GM12878 (cell line): ENCODE measurements at regions not wholly inside any gene's neighbourhood (a gene's known extent, or its start where the extent isn't known, plus 50 kb on each side); places are given as distances from the start of the nearest gene placed in this dataset.

ENCODE experiments used
- ATAC-seq: fragments of 200-7000 bp; cut with Tn5 transposase; 3 replicates; pipeline ENCODE4 v1.9.1; 2020; ENCODE audit warnings: mild to moderate bottlenecking, moderate library complexity
- BruUV-seq: library from RNA; stranded (reverse); fragments of 400-500 nt; replicated peaks from 2 replicates; lab custom pipeline; 2021; lab: Mats Ljungman, UMichigan
- CTCF ChIA-PET: fragments of 300-600 bp; sonication (Branson Sonifier 250); formaldehyde crosslinking; extraction: SDS; loops from one replicate; lab custom pipeline; 2021; ENCODE audit warnings: inconsistent platforms; lab: Yijun Ruan, JAX
- POLR2A ChIA-PET: fragments of 350-600 bp; formaldehyde crosslinking; extraction: SDS; loops from one replicate; lab custom pipeline; 2021; ENCODE audit warnings: inconsistent platforms; lab: Charles Lee
- RAD21 ChIA-PET: fragments of 300-600 bp; sonication (Branson Sonifier 250); formaldehyde crosslinking; loops from one replicate; lab custom pipeline; 2023; ENCODE audit warnings: antibody characterized with exemption; ENCODE audit not compliant: unreplicated experiment; lab: Charles Lee
- SMC1A ChIA-PET: fragments of 300-600 bp; sonication (Branson Sonifier 250); formaldehyde crosslinking; loops from one replicate; lab custom pipeline; 2023; ENCODE audit not compliant: unreplicated experiment, uncharacterized antibody; lab: Charles Lee
- DNase-seq: peaks from one replicate; pipeline ENCODE4 v3.0.0-alpha.2; 2011; ENCODE audit warnings: low read depth, low spot score
- FAIRE-seq: peaks from 3 replicates; lab custom pipeline; 2011; peaks lifted over from hg19 to GRCh38; lab: Jason Lieb, UNC
- H2AFZ ChIP-seq: 2 replicates; pipeline ENCODE4 v1.6.0; 2011; ENCODE audit warnings: low read depth, low read length, control low read depth; ENCODE audit not compliant: control insufficient read depth
- H3K27ac ChIP-seq: 2 replicates; pipeline ENCODE4 v1.5.1; 2011; ENCODE audit warnings: control low read depth; ENCODE audit not compliant: control insufficient read depth, insufficient read depth
- H3K27me3 ChIP-seq, 2 experiments: replicated peaks in 1 of 2; 2 replicates each; pipeline versions ENCODE4 v1.6.0 to v1.6.1; 2011; ENCODE audit warnings: low read length in 1 of 2; ENCODE audit not compliant: control insufficient read depth in 2 of 2, insufficient read depth in 2 of 2
- H3K36me3 ChIP-seq, 2 experiments: 2 replicates each; pipeline ENCODE4 v1.5.1; 2011; ENCODE audit warnings: low read length in 1 of 2; ENCODE audit not compliant: control insufficient read depth in 2 of 2, insufficient read depth in 2 of 2
- H3K4me1 ChIP-seq: 2 replicates; pipeline ENCODE4 v1.6.1; 2011; ENCODE audit warnings: mild to moderate bottlenecking, low read length, moderate library complexity, mixed read lengths; ENCODE audit not compliant: control insufficient read depth, insufficient read depth
- H3K4me2 ChIP-seq: 2 replicates; pipeline ENCODE4 v1.6.0; 2011; ENCODE audit warnings: control low read depth; ENCODE audit not compliant: control insufficient read depth, insufficient read depth
- H3K4me3 ChIP-seq: fragments of 200-600 bp; sonication (generic); 2 replicates; pipeline ENCODE4 v1.5.1; 2016
- H3K79me2 ChIP-seq: 2 replicates; pipeline ENCODE4 v1.6.0; 2011; ENCODE audit warnings: low read length; ENCODE audit not compliant: control insufficient read depth, insufficient read depth
- H3K9ac ChIP-seq: 2 replicates; pipeline ENCODE4 v1.8.0; 2011; ENCODE audit warnings: low read length, control low read depth, mixed read lengths; ENCODE audit not compliant: control insufficient read depth, insufficient read depth
- H3K9me3 ChIP-seq: replicated peaks from 3 replicates; pipeline ENCODE4 v1.5.1; 2011; ENCODE audit warnings: mild to moderate bottlenecking, low read length; ENCODE audit not compliant: control insufficient read depth, insufficient read depth
- H4K20me1 ChIP-seq: 2 replicates; pipeline ENCODE4 v1.6.0; 2011; ENCODE audit not compliant: control insufficient read depth, insufficient read depth
- PKNOX1 ChIP-seq: fragments of 450-650 bp; IDR thresholded peaks from 2 replicates; pipeline ENCODE4 v1.6.1; 2016; ENCODE audit warnings: mild to moderate bottlenecking
- ZNF274 ChIP-seq: IDR thresholded peaks from one replicate; pipeline ENCODE4 v1.8.0; 2011; ENCODE audit not compliant: insufficient read length, insufficient read depth
- WGBS: methylation state at CpG from one replicate; pipeline ENCODE4 v1.1.6; 2016; ENCODE audit warnings: low lambda C conversion rate; ENCODE audit not compliant: insufficient replicate concordance, insufficient coverage; ENCODE audit errors: missing lambda C conversion rate; 5-methylcytosine and 5-hydroxymethylcytosine counted together
- in situ Hi-C: fragments of 300-500 bp; cut with MboI; formaldehyde crosslinking; loops from 9 replicates; pipeline ENCODE4 v1.14.3; 2018; ENCODE audit warnings: mixed read lengths
- intact Hi-C: fragments of 100-400 bp; cut with micrococcal nuclease; formaldehyde crosslinking; loops from one replicate; pipeline ENCODE4 v1.14.2; 2022; ENCODE audit not compliant: unreplicated experiment
- TF ChIP-seq, protein P1 (sequence below), 3 experiments: IDR thresholded peaks in 2 of 3; conservative IDR thresholded peaks in 1 of 3; 2 replicates each; pipeline ENCODE4 v1.5.1; 2011; ENCODE audit warnings: low read depth in 3 of 3, low read length in 3 of 3, mild to moderate bottlenecking in 3 of 3, control low read depth in 2 of 3, moderate library complexity in 2 of 3, inconsistent platforms in 1 of 3, mixed read lengths in 1 of 3; ENCODE audit not compliant: control insufficient read depth in 2 of 3, insufficient read depth in 1 of 3; ENCODE audit errors: extremely low read depth in 1 of 3
- TF ChIP-seq, protein P2 (sequence below): fragments of 450-650 bp; conservative IDR thresholded peaks from 2 replicates; pipeline ENCODE4 v1.6.1; 2017; ENCODE audit warnings: mild to moderate bottlenecking, moderate library complexity

DNA sequence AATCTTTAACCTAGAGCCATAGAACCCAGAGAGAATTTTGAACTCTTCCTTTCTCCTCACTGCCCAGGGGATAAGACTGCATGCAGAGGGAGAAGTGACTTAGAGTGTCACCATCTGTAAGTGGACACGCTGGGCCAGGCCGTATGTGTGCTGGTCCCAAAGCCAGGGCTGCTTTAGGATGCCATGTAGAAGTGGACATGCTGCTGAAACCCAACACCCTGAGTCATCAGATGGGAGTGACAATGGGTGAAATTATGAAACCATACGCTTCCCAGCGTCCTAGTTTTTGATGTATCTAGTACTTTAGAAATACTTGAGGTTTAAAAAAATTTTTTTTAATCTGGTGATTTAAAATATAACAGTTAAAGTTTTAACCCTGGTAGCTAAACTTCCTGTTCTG, 191.1 kb downstream of the FNDC1 start:
- RAD21 ChIA-PET = no interaction called here
- TF ChIP-seq, protein P1, sequence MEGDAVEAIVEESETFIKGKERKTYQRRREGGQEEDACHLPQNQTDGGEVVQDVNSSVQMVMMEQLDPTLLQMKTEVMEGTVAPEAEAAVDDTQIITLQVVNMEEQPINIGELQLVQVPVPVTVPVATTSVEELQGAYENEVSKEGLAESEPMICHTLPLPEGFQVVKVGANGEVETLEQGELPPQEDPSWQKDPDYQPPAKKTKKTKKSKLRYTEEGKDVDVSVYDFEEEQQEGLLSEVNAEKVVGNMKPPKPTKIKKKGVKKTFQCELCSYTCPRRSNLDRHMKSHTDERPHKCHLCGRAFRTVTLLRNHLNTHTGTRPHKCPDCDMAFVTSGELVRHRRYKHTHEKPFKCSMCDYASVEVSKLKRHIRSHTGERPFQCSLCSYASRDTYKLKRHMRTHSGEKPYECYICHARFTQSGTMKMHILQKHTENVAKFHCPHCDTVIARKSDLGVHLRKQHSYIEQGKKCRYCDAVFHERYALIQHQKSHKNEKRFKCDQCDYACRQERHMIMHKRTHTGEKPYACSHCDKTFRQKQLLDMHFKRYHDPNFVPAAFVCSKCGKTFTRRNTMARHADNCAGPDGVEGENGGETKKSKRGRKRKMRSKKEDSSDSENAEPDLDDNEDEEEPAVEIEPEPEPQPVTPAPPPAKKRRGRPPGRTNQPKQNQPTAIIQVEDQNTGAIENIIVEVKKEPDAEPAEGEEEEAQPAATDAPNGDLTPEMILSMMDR (IDR thresholded peaks at IDR 0.05 in 2 of 3, conservative IDR thresholded peaks at IDR 0.05 in 1 of 3; ENCODE audit: control insufficient read depth in 2 of 3, extremely low read depth in 1 of 3, insufficient read depth in 1 of 3, low read depth in 3 of 3, low read length in 3 of 3) = no peak
- TF ChIP-seq PKNOX1 = no peak
- TF ChIP-seq, protein P2, sequence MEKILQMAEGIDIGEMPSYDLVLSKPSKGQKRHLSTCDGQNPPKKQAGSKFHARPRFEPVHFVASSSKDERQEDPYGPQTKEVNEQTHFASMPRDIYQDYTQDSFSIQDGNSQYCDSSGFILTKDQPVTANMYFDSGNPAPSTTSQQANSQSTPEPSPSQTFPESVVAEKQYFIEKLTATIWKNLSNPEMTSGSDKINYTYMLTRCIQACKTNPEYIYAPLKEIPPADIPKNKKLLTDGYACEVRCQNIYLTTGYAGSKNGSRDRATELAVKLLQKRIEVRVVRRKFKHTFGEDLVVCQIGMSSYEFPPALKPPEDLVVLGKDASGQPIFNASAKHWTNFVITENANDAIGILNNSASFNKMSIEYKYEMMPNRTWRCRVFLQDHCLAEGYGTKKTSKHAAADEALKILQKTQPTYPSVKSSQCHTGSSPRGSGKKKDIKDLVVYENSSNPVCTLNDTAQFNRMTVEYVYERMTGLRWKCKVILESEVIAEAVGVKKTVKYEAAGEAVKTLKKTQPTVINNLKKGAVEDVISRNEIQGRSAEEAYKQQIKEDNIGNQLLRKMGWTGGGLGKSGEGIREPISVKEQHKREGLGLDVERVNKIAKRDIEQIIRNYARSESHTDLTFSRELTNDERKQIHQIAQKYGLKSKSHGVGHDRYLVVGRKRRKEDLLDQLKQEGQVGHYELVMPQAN = no peak
- no peak for TF ChIP-seq ZNF274

More for the DNA sequence above, 191.1 kb downstream of the FNDC1 start:
- CTCF ChIA-PET = no interaction called here
- POLR2A ChIA-PET = no interaction called here
- Histone ChIP-seq H3K4me3 (no peak overlapping the region), H3K9me3 (no peaks in the 10 kb centered on the region), H2AFZ (no peak overlapping the region), H3K9ac (no peak overlapping the region), H3K27me3 (no peaks in the 10 kb centered on the region), H4K20me1 (no peaks in the 10 kb centered on the region), H3K79me2 (no peaks in the 10 kb centered on the region), H3K27ac (no peak overlapping the region), H3K4me2 (no peak overlapping the region), H3K4me1 (no peaks in the 10 kb centered on the region), H3K36me3 (no peaks in the 10 kb centered on the region)
- DNase-seq (no peak), ATAC-seq (no peak), FAIRE-seq (no peak)
- WGBS = 17% methylated on average over 4 of the region's 4 CpGs
- in situ Hi-C loops (no loop called here), intact Hi-C loops (no loop called here)
- BruUV-seq = no TSS peak
- SMC1A ChIA-PET = interaction anchor here (0.5 kb wide), 1 partner anchor 85 kb away, joined by 3 read pairs; no protein-coding TSS in a partner anchor
